BE2C (cell line): ENCODE measurements at regions not wholly inside any gene's neighbourhood (a gene's known extent, or its start where the extent isn't known, plus 50 kb on each side); places are given as distances from the start of the nearest gene placed in this dataset.

Experiments
- DNase-seq: peaks from one replicate; pipeline ENCODE4 v3.0.0-alpha.2; 2020
- H3K27me3 ChIP-seq: fragments of 250-450 bp; sonication (Bioruptor Pico); 2 replicates; pipeline ENCODE4 v1.5.1; 2020; ENCODE audit warnings: mild to moderate bottlenecking
- H3K36me3 ChIP-seq: fragments of 250-450 bp; sonication (Bioruptor Pico); 2 replicates; pipeline ENCODE4 v1.5.1; 2020; ENCODE audit warnings: mild to moderate bottlenecking
- H3K4me1 ChIP-seq: fragments of 250-450 bp; sonication (Bioruptor Pico); 2 replicates; pipeline ENCODE4 v1.5.1; 2020
- H3K4me3 ChIP-seq: 2 replicates; pipeline ENCODE4 v1.5.1; 2011; ENCODE audit warnings: low read depth, low read length
- H3K9me3 ChIP-seq: fragments of 250-450 bp; sonication (Bioruptor Pico); 2 replicates; pipeline ENCODE4 v1.5.1; 2020
- CTCF ChIP-seq: IDR thresholded peaks from 2 replicates; pipeline ENCODE4 v1.5.1; 2012; ENCODE audit warnings: mild to moderate bottlenecking, low read depth, low read length

- no peaks in the 10 kb centered on the region for H3K36me3 ChIP-seq
- peaks cover 3% of the 10 kb centered on the region; the same call in 1 of the 2 replicates for H3K27me3 ChIP-seq
- no peak for TF ChIP-seq CTCF
- H3K4me3 ChIP-seq: no peak overlapping the region
- H3K9me3 ChIP-seq: no peaks in the 10 kb centered on the region
- no peak for DNase-seq
- H3K4me1 ChIP-seq: no peaks in the 10 kb centered on the region
These were observed 74.4 kb downstream of the SERPINA3 start for GRCh38 chr14:94686511-94687160.

DNA sequence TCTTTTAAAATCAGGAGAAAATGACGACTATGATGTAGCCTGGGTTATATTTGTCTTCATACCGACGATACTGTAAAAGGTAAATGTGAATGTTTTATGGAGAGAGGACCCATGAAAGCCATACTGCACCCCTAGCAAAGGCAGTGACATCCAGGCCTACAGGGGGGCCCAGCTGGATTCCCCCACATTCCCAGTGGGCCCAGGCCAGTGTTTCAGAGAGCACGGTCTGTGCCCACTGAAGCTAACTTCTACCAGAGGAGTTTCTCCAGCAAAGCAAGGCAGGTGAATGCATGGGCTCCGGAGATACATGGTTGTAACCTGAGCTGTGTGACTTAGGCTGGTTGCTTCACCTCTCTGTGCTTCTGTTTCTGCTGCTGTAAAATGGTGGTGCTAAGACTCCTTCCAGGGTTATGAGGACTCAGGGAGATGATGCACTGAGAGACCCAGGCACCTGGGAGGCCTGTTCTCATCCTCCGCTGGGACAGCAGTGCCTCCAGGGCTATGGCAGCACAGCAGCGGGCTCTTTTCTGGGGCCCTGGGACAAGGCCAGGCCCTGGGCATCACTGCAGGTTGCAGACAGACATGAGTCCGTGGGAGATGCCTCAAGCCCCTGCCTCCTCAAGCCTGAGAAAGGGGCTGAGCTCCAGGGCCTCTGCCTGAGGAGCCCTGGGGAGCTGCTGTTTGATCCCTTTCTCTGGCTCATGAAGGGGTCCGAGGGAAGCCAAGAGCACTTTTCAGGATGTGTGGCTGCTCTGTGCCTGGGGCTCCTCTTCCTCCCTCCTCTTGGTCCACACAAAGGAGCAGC is 73.7 kb downstream of the SERPINA3 start:
- H3K36me3 ChIP-seq: no peaks in the 10 kb centered on the region
- no peaks in the 10 kb centered on the region for H3K4me1 ChIP-seq
- DNase-seq: no peak
- H3K9me3 ChIP-seq: no peaks in the 10 kb centered on the region
- TF ChIP-seq CTCF: no peak
- H3K4me3 ChIP-seq: no peak overlapping the region
- H3K27me3 ChIP-seq: peaks cover 3% of the 10 kb centered on the region; the same call in 1 of the 2 replicates

DNA sequence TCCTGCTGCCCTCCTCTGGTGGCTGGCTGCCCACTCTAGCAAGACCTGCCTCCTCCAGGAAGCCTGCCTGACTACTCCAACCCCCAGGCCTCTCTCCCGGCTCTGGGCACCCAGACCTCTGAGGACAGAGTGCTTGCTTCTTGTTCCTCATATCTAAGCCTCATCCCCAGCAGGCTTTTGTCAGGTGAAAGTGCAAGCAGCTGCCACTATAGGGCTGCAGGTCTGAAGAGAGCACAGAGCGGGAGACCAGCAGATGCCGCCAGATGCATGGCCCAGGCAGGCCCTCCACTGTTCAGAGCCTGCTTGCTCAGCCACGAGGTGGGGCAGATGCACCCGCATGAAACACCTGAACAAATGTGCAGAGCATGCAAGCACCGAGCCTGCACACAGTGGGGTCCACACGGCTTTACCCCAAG is 73.0 kb downstream of the SERPINA3 start:
- Histone ChIP-seq H3K4me3 (no peak overlapping the region), H3K9me3 (no peaks in the 10 kb centered on the region), H3K27me3 (peaks cover 3% of the 10 kb centered on the region; the same call in 1 of the 2 replicates), H3K36me3 (no peaks in the 10 kb centered on the region), H3K4me1 (no peaks in the 10 kb centered on the region)
- DNase-seq: no peak
- TF ChIP-seq CTCF: no peak

GRCh38 chr14:94682736-94683135 is 70.5 kb downstream of the SERPINA3 start:
- no peak for DNase-seq
- Histone ChIP-seq H3K4me3 (no peak overlapping the region), H3K36me3 (no peaks in the 10 kb centered on the region), H3K9me3 (no peaks in the 10 kb centered on the region), H3K4me1 (no peaks in the 10 kb centered on the region), H3K27me3 (no peaks in the 10 kb centered on the region)
- no peak for TF ChIP-seq CTCF

- TF ChIP-seq CTCF: no peak
- Histone ChIP-seq H3K4me1 (no peaks in the 10 kb centered on the region), H3K27me3 (no peaks in the 10 kb centered on the region; the same call in 1 of the 2 replicates), H3K9me3 (no peaks in the 10 kb centered on the region), H3K4me3 (no peak overlapping the region), H3K36me3 (no peaks in the 10 kb centered on the region)
- DNase-seq: no peak
These were observed 69.9 kb downstream of the SERPINA3 start for GRCh38 chr14:94682061-94682516.
